ENCODE measurements at regions not wholly inside any gene's neighbourhood (a gene's known extent, or its start where the extent isn't known, plus 50 kb on each side); places are given as distances from the start of the nearest gene placed in this dataset.

- Mint-ChIP-seq H3K36me3 (ENCODE audit: low read depth) (no peaks in the 10 kb centered on the region), H3K27me3 (no peaks in the 10 kb centered on the region), H3K27ac (no peak overlapping the region), H3K9me3 (peaks cover 4% of the 10 kb centered on the region), H3K4me1 (peaks cover 29% of the 10 kb centered on the region), H3K4me3 (no peak overlapping the region)
- DNase-seq (no peak), ATAC-seq (no peak)
These were observed 77.9 kb upstream of the AFF2 start for GRCh38 chrX:148422526-148422925.

DNA sequence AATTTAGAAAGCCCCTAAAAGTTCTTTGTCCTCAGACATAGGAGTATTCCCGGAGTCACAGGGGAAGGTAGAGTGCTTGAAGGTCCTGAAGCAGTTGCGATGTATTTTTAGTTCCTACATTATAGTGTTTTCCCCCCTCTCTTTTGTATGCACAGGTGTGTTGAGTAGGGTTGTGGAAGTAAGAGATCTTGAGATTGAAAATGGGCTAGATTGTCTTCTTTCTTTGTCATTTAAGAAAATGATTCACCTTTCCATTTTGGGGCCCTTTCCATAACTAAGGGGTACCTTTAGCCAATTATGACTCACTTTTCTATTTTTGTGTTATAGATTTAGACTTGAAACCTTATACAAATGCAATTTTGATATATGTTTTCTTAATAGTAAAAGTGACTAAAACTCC is 75.8 kb upstream of the AFF2 start:
- Mint-ChIP-seq H3K27me3 (no peaks in the 10 kb centered on the region), H3K4me1 (peaks cover 30% of the 10 kb centered on the region), H3K9me3 (peaks cover 5% of the 10 kb centered on the region), H3K36me3 (ENCODE audit: low read depth) (no peaks in the 10 kb centered on the region), H3K4me3 (no peak overlapping the region), H3K27ac (peak overlapping the region; percentile 80)
- DNase-seq (no peak), ATAC-seq (no peak)

DNA sequence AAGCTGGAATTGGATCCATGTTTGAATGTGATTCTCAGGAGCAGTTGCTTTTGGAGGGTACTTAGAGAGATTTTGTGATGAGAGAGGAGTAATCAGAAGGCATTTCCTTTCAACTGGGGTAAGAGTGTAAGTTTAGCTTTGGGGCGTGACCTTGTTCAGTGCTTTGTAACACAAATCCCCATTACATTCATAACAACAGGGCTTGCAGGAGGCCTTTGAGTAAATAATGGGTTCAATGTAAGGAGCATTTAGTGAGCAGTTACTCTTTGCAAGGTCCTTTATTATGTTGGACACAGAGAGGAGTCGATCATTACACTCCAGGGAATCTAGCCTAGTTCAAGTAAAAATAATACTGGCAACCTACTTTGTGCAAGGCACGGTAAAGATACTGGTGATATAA is 74.0 kb upstream of the AFF2 start:
- no peaks in the 10 kb centered on the region for H3K36me3 Mint-ChIP-seq (ENCODE audit: low read depth)
- ATAC-seq (no peak), DNase-seq (no peak)
- H3K9me3 Mint-ChIP-seq = peaks cover 5% of the 10 kb centered on the region
- no peaks in the 10 kb centered on the region for H3K27me3 Mint-ChIP-seq
- no peak overlapping the region for H3K27ac Mint-ChIP-seq
- H3K4me3 Mint-ChIP-seq = no peak overlapping the region
- peaks cover 31% of the 10 kb centered on the region for H3K4me1 Mint-ChIP-seq

DNA sequence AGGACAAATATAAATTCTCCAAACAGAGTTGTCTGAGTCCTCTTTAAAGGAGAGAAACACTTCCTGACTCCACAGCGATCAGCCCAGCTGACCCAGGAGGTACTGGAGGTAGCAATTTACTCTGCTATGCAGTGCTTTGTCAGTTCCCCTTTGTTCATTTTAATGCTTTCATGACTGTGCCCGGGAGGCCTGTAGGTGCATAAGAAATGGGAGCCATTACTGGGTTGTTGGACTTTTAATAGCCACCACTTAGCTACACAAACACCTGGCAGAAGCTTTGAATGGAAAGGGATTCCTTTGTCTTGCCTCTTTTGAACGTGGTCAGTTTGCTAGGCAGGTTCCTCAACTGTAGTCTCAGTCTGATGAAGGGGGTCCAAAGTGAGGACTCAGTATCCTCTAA is 59.0 kb upstream of the AFF2 start:
- no peaks in the 10 kb centered on the region for H3K36me3 Mint-ChIP-seq (ENCODE audit: low read depth)
- DNase-seq (no peak), ATAC-seq (no peak)
- H3K27ac Mint-ChIP-seq = no peak overlapping the region
- no peak overlapping the region for H3K4me3 Mint-ChIP-seq
- no peaks in the 10 kb centered on the region for H3K4me1 Mint-ChIP-seq
- no peaks in the 10 kb centered on the region for H3K27me3 Mint-ChIP-seq
- no peaks in the 10 kb centered on the region for H3K9me3 Mint-ChIP-seq

GRCh38 chrX:148443216-148443615 is 57.2 kb upstream of the AFF2 start:
- H3K27ac Mint-ChIP-seq = no peak overlapping the region
- no peak for DNase-seq
- H3K9me3 Mint-ChIP-seq = no peaks in the 10 kb centered on the region
- no peaks in the 10 kb centered on the region for H3K4me1 Mint-ChIP-seq
- H3K36me3 Mint-ChIP-seq (ENCODE audit: low read depth) = no peaks in the 10 kb centered on the region
- H3K27me3 Mint-ChIP-seq = no peaks in the 10 kb centered on the region
- ATAC-seq = no peak
- H3K4me3 Mint-ChIP-seq = no peak overlapping the region

GRCh38 chrX:148448686-148449085 is 51.7 kb upstream of the AFF2 start:
- no peak for DNase-seq
- Mint-ChIP-seq H3K27me3 (no peaks in the 10 kb centered on the region), H3K27ac (no peak overlapping the region), H3K4me3 (no peak overlapping the region), H3K4me1 (no peaks in the 10 kb centered on the region), H3K36me3 (ENCODE audit: low read depth) (no peaks in the 10 kb centered on the region), H3K9me3 (no peaks in the 10 kb centered on the region)
- ATAC-seq = no peak

Measured in activated naive CD8-positive, alpha-beta T cell treated with anti-CD3 and anti-CD28 coated beads, Interleukin-2, amount 50 U/mL, for 24 hours (primary cell).